BLaER1 (cell line): ENCODE measurements at regions not wholly inside any gene's neighbourhood (a gene's known extent, or its start where the extent isn't known, plus 50 kb on each side); places are given as distances from the start of the nearest gene placed in this dataset.

ENCODE experiments used
- H3K27ac ChIP-seq: shearing (Covaris generic); formaldehyde crosslinking; 2 replicates; pipeline ENCODE4 v1.8.1; 2022
- H3K27me3 ChIP-seq: shearing (Covaris generic); formaldehyde crosslinking; 2 replicates; pipeline ENCODE4 v1.8.1; 2022
- H3K36me3 ChIP-seq: shearing (Covaris generic); formaldehyde crosslinking; 2 replicates; pipeline ENCODE4 v1.8.1; 2022
- H3K4me1 ChIP-seq: shearing (Covaris generic); formaldehyde crosslinking; 2 replicates; pipeline ENCODE4 v1.8.1; 2022
- H3K4me2 ChIP-seq: shearing (Covaris generic); formaldehyde crosslinking; 2 replicates; pipeline ENCODE4 v1.8.1; 2022
- H3K4me3 ChIP-seq: shearing (Covaris generic); formaldehyde crosslinking; 2 replicates; pipeline ENCODE4 v1.8.1; 2022
- H3K9ac ChIP-seq: shearing (Covaris generic); formaldehyde crosslinking; 2 replicates; pipeline ENCODE4 v1.8.1; 2022
- H3K9me3 ChIP-seq: shearing (Covaris generic); formaldehyde crosslinking; 2 replicates; pipeline ENCODE4 v1.8.1; 2022
- H4K20me1 ChIP-seq: shearing (Covaris generic); formaldehyde crosslinking; 2 replicates; pipeline ENCODE4 v1.8.1; 2022
- Cebpa-rat ChIP-seq: shearing (Covaris generic); IDR thresholded peaks from 2 replicates; pipeline ENCODE4 v1.8.1; 2022

- Histone ChIP-seq H4K20me1 (no peaks in the 10 kb centered on the region), H3K9me3 (peaks cover 3% of the 10 kb centered on the region; the same call in 1 of the 2 replicates), H3K9ac (no peak overlapping the region), H3K27me3 (no peaks in the 10 kb centered on the region), H3K27ac (no peak overlapping the region), H3K4me3 (no peak overlapping the region), H3K4me1 (peaks cover 6% of the 10 kb centered on the region; the same call in 1 of the 2 replicates), H3K4me2 (no peak overlapping the region), H3K36me3 (no peaks in the 10 kb centered on the region)
- no peak for TF ChIP-seq Cebpa-rat
Measured at GRCh38 chr16:35868630-35869029, 2409.2 kb downstream of the TP53TG3F start.

- no peaks in the 10 kb centered on the region for H4K20me1 ChIP-seq
- peaks cover 15% of the 10 kb centered on the region for H3K9me3 ChIP-seq
- H3K27ac ChIP-seq: no peak overlapping the region
- H3K4me1 ChIP-seq: peaks cover 6% of the 10 kb centered on the region; the same call in 1 of the 2 replicates
- no peaks in the 10 kb centered on the region for H3K36me3 ChIP-seq
- no peaks in the 10 kb centered on the region for H3K27me3 ChIP-seq
- no peak for TF ChIP-seq Cebpa-rat
- H3K4me2 ChIP-seq: no peak overlapping the region
- no peak overlapping the region for H3K4me3 ChIP-seq
- no peak overlapping the region for H3K9ac ChIP-seq
Measured at GRCh38 chr16:35873472-35873871, 2414.1 kb downstream of the TP53TG3F start.

GRCh38 chr16:35881654-35882053 is 2422.2 kb downstream of the TP53TG3F start:
- TF ChIP-seq Cebpa-rat: no peak
- H3K4me1 ChIP-seq: no peaks in the 10 kb centered on the region

GRCh38 chr16:35906440-35906839 is 2447.0 kb downstream of the TP53TG3F start:
- H3K4me1 ChIP-seq: peaks cover 47% of the 10 kb centered on the region
- H3K9ac ChIP-seq: no peak overlapping the region
- no peaks in the 10 kb centered on the region for H3K27me3 ChIP-seq
- H3K4me2 ChIP-seq: peak overlapping the region; percentile 12; the same call in 1 of the 2 replicates
- H3K4me3 ChIP-seq: no peak overlapping the region
- no peaks in the 10 kb centered on the region for H4K20me1 ChIP-seq
- H3K27ac ChIP-seq: no peak overlapping the region
- TF ChIP-seq Cebpa-rat: no peak
- no peaks in the 10 kb centered on the region for H3K36me3 ChIP-seq
- H3K9me3 ChIP-seq: peaks cover 63% of the 10 kb centered on the region

More at GRCh38 chr16:35881654-35882053, 2422.2 kb downstream of the TP53TG3F start:
- no peak overlapping the region for H3K27ac ChIP-seq
- H3K4me3 ChIP-seq: no peak overlapping the region
- H3K36me3 ChIP-seq: no peaks in the 10 kb centered on the region
- H3K9ac ChIP-seq: no peak overlapping the region
- no peak overlapping the region for H3K4me2 ChIP-seq
- H4K20me1 ChIP-seq: no peaks in the 10 kb centered on the region
- peaks cover 13% of the 10 kb centered on the region for H3K9me3 ChIP-seq
- H3K27me3 ChIP-seq: no peaks in the 10 kb centered on the region

GRCh38 chr16:35908152-35908551 is 2448.7 kb downstream of the TP53TG3F start:
- H3K27ac ChIP-seq: peak overlapping the region; percentile 35; the same call in 1 of the 2 replicates
- peaks cover 64% of the 10 kb centered on the region for H3K4me1 ChIP-seq
- no peaks in the 10 kb centered on the region for H3K27me3 ChIP-seq
- H3K4me2 ChIP-seq: no peak overlapping the region
- no peaks in the 10 kb centered on the region for H4K20me1 ChIP-seq
- no peak overlapping the region for H3K9ac ChIP-seq
- TF ChIP-seq Cebpa-rat: no peak
- H3K4me3 ChIP-seq: no peak overlapping the region
- H3K9me3 ChIP-seq: peaks cover 80% of the 10 kb centered on the region
- no peaks in the 10 kb centered on the region for H3K36me3 ChIP-seq

GRCh38 chr16:35908942-35909341 is 2449.5 kb downstream of the TP53TG3F start:
- Histone ChIP-seq H3K36me3 (no peaks in the 10 kb centered on the region), H3K27me3 (no peaks in the 10 kb centered on the region)

GRCh38 chr16:35909351-35909954 is 2450.0 kb downstream of the TP53TG3F start:
- TF ChIP-seq Cebpa-rat: no peak
- H3K4me1 ChIP-seq: peaks cover 64% of the 10 kb centered on the region
- no peaks in the 10 kb centered on the region for H4K20me1 ChIP-seq
- H3K9me3 ChIP-seq: peaks cover 87% of the 10 kb centered on the region
- H3K4me2 ChIP-seq: peak overlapping the region; percentile 63
- H3K27ac ChIP-seq: peak overlapping the region; percentile 71
- H3K4me3 ChIP-seq: no peak overlapping the region
- no peak overlapping the region for H3K9ac ChIP-seq
- H3K36me3 ChIP-seq: no peaks in the 10 kb centered on the region
- no peaks in the 10 kb centered on the region for H3K27me3 ChIP-seq

More at GRCh38 chr16:35908942-35909341, 2449.5 kb downstream of the TP53TG3F start:
- no peak overlapping the region for H3K4me2 ChIP-seq
- H3K9me3 ChIP-seq: peaks cover 82% of the 10 kb centered on the region
- no peak for TF ChIP-seq Cebpa-rat
- peaks cover 64% of the 10 kb centered on the region for H3K4me1 ChIP-seq
- peak overlapping the region; percentile 71; the same call in 1 of the 2 replicates for H3K27ac ChIP-seq
- H3K4me3 ChIP-seq: no peak overlapping the region
- H4K20me1 ChIP-seq: no peaks in the 10 kb centered on the region
- H3K9ac ChIP-seq: no peak overlapping the region

GRCh38 chr16:35910409-35910808 is 2451.0 kb downstream of the TP53TG3F start:
- no peak for TF ChIP-seq Cebpa-rat
- Histone ChIP-seq H3K4me1 (peaks cover 64% of the 10 kb centered on the region), H4K20me1 (no peaks in the 10 kb centered on the region), H3K4me2 (peak overlapping the region; percentile 63), H3K9ac (no peak overlapping the region), H3K9me3 (peaks cover 90% of the 10 kb centered on the region), H3K36me3 (no peaks in the 10 kb centered on the region), H3K27ac (peak overlapping the region; percentile 71), H3K27me3 (no peaks in the 10 kb centered on the region), H3K4me3 (0 out of 2 replicates have a peak overlapping the region, but pooled peaks have one; percentile 28)

- H3K4me1 ChIP-seq: peaks cover 54% of the 10 kb centered on the region
- no peaks in the 10 kb centered on the region for H4K20me1 ChIP-seq
- peak overlapping the region; percentile 53 for H3K4me2 ChIP-seq
- H3K9me3 ChIP-seq: peaks cover 90% of the 10 kb centered on the region
- no peak overlapping the region for H3K4me3 ChIP-seq
- peak overlapping the region; percentile 51 for H3K27ac ChIP-seq
- TF ChIP-seq Cebpa-rat: no peak
- no peak overlapping the region for H3K9ac ChIP-seq
- H3K27me3 ChIP-seq: no peaks in the 10 kb centered on the region
- no peaks in the 10 kb centered on the region for H3K36me3 ChIP-seq
Measured at GRCh38 chr16:35911899-35912298, 2452.5 kb downstream of the TP53TG3F start.

GRCh38 chr16:35931722-35932121 is 2472.3 kb downstream of the TP53TG3F start:
- H4K20me1 ChIP-seq: no peaks in the 10 kb centered on the region
- no peaks in the 10 kb centered on the region for H3K27me3 ChIP-seq
- H3K4me2 ChIP-seq: no peak overlapping the region
- H3K27ac ChIP-seq: no peak overlapping the region
- H3K9ac ChIP-seq: no peak overlapping the region
- H3K9me3 ChIP-seq: peaks cover 57% of the 10 kb centered on the region
- no peak overlapping the region for H3K4me3 ChIP-seq
- H3K4me1 ChIP-seq: no peaks in the 10 kb centered on the region
- H3K36me3 ChIP-seq: no peaks in the 10 kb centered on the region
- no peak for TF ChIP-seq Cebpa-rat
